ENCODE measurements at regions not wholly inside any gene's neighbourhood (a gene's known extent, or its start where the extent isn't known, plus 50 kb on each side); places are given as distances from the start of the nearest gene placed in this dataset.

DNA sequence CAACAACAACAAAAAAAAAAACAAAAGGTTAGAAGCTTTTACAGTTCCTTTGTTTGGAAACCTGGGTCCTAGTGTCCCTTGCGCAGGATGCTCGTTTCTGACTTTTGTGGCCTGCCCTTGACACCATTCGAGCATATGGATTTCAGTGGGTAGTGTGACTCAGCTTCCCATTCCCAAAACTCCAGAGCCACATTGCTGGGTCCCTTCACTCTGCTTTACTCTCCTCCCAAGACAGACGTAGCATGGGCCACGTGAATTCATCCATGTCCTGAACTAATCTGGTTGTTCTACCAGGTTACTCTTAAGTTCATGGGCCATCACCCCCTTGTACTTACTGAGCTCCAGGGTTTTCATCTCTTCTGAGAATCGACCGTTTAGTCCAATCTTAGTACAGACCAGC lies 68.0 kb upstream of the MAX start:
- TF ChIP-seq, protein P1, sequence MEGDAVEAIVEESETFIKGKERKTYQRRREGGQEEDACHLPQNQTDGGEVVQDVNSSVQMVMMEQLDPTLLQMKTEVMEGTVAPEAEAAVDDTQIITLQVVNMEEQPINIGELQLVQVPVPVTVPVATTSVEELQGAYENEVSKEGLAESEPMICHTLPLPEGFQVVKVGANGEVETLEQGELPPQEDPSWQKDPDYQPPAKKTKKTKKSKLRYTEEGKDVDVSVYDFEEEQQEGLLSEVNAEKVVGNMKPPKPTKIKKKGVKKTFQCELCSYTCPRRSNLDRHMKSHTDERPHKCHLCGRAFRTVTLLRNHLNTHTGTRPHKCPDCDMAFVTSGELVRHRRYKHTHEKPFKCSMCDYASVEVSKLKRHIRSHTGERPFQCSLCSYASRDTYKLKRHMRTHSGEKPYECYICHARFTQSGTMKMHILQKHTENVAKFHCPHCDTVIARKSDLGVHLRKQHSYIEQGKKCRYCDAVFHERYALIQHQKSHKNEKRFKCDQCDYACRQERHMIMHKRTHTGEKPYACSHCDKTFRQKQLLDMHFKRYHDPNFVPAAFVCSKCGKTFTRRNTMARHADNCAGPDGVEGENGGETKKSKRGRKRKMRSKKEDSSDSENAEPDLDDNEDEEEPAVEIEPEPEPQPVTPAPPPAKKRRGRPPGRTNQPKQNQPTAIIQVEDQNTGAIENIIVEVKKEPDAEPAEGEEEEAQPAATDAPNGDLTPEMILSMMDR (IDR thresholded peaks at IDR 0.05): no peak
- TF ChIP-seq EP300 (IDR thresholded peaks at IDR 0.05) (no peak), POLR2AphosphoS5 (IDR thresholded peaks at IDR 0.05) (no peak)

All from esophagus muscularis mucosa (tissue), 4 donors.